ENCODE measurements at regions not wholly inside any gene's neighbourhood (a gene's known extent, or its start where the extent isn't known, plus 50 kb on each side); places are given as distances from the start of the nearest gene placed in this dataset.

DNA sequence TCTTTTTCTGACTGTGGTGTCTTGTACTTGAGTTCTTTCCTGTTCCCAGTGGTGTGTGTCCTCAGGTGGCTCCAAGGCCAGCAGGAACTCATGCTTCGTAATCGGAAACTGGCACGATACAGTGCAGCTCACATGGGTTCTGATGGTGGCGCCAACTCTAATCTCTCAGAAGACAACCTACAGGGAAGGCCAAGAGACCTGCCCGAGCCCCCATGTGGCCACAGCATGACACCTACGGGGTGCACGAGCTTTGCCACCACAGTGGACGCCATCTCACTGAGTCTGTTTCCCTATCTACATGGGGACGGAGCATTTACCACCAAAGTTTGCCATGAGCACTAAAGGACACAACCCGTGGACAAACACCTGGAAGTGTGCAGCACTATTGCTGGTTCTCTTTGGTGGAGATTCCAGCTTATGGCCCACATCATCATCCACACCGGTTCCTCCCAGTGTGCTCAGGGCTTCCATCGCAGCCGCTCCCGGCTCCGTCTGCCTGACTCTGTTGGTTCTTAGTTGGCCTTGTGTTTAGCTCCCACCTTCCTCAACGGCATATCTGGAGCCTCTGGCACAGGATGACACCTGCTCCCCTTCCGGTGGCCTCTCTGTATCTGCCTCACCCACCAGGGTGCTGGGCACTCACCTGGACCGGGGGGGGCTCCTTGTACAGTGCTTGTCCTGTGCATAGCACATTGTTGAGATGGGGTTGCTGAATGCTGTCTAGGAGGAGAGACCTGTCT is 586.6 kb upstream of the MKI67 start:
- TF ChIP-seq, protein P1, sequence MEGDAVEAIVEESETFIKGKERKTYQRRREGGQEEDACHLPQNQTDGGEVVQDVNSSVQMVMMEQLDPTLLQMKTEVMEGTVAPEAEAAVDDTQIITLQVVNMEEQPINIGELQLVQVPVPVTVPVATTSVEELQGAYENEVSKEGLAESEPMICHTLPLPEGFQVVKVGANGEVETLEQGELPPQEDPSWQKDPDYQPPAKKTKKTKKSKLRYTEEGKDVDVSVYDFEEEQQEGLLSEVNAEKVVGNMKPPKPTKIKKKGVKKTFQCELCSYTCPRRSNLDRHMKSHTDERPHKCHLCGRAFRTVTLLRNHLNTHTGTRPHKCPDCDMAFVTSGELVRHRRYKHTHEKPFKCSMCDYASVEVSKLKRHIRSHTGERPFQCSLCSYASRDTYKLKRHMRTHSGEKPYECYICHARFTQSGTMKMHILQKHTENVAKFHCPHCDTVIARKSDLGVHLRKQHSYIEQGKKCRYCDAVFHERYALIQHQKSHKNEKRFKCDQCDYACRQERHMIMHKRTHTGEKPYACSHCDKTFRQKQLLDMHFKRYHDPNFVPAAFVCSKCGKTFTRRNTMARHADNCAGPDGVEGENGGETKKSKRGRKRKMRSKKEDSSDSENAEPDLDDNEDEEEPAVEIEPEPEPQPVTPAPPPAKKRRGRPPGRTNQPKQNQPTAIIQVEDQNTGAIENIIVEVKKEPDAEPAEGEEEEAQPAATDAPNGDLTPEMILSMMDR (IDR thresholded peaks at IDR 0.05): no peak
- TF ChIP-seq EP300 (IDR thresholded peaks at IDR 0.05): no peak

Measured in sigmoid colon (tissue), 4 donors.